ENCODE measurements at regions not wholly inside any gene's neighbourhood (a gene's known extent, or its start where the extent isn't known, plus 50 kb on each side); places are given as distances from the start of the nearest gene placed in this dataset.

GRCh38 chr6:152897807-152898399 is 84.9 kb downstream of the FBXO5 start:
- peak in 5 of 7 experiments; percentile 28 to 72 (median 68) for TF ChIP-seq CTCF (IDR thresholded peaks at IDR 0.05)
- no peak for TF ChIP-seq EP300 (IDR thresholded peaks at IDR 0.05)
- TF ChIP-seq POLR2AphosphoS5 (IDR thresholded peaks at IDR 0.05), result no peak
- no peak for TF ChIP-seq POLR2A (IDR thresholded peaks at IDR 0.05)
